ENCODE measurements at regions not wholly inside any gene's neighbourhood (a gene's known extent, or its start where the extent isn't known, plus 50 kb on each side); places are given as distances from the start of the nearest gene placed in this dataset.

GRCh38 chr13:110001670-110002275 is 215.4 kb upstream of the IRS2 start:
- DNase-seq (ENCODE audit: extremely low spot score in 2 of 2) = no peak
- Histone ChIP-seq H3K36me3 (no peaks in the 10 kb centered on the region), H3K4me1 (peaks cover 5% of the 10 kb centered on the region), H3K27me3 (no peaks in the 10 kb centered on the region), H3K27ac (no peak overlapping the region), H3K9me3 (no peaks in the 10 kb centered on the region), H3K4me3 (no peak overlapping the region)
- intact Hi-C loops (cut with DNase I) = no loop called here
- TF ChIP-seq CTCF (IDR thresholded peaks at IDR 0.05) (no peak), POLR2AphosphoS5 (IDR thresholded peaks at IDR 0.05; ENCODE audit: insufficient read depth in 1 of 2, low read depth in 1 of 2) (no peak), POLR2A (IDR thresholded peaks at IDR 0.05) (no peak)

- no peak overlapping the region for H3K27ac ChIP-seq
- DNase-seq (ENCODE audit: extremely low spot score in 2 of 2) = no peak
Observed at GRCh38 chr13:110000534-110001345, 214.4 kb upstream of the IRS2 start.

GRCh38 chr13:109999659-110000533 is 213.5 kb upstream of the IRS2 start:
- H3K36me3 ChIP-seq = no peaks in the 10 kb centered on the region
- H3K4me1 ChIP-seq = no peaks in the 10 kb centered on the region
- TF ChIP-seq POLR2A (IDR thresholded peaks at IDR 0.05) (no peak), POLR2AphosphoS5 (IDR thresholded peaks at IDR 0.05; ENCODE audit: insufficient read depth in 1 of 2, low read depth in 1 of 2) (no peak), CTCF (IDR thresholded peaks at IDR 0.05) (no peak)
- intact Hi-C loops (cut with DNase I) = no loop called here
- H3K27ac ChIP-seq = no peak overlapping the region
- no peak for DNase-seq (ENCODE audit: extremely low spot score in 2 of 2)
- no peak overlapping the region for H3K4me3 ChIP-seq
- no peaks in the 10 kb centered on the region for H3K27me3 ChIP-seq
- no peaks in the 10 kb centered on the region for H3K9me3 ChIP-seq

More at GRCh38 chr13:110000534-110001345, 214.4 kb upstream of the IRS2 start:
- Histone ChIP-seq H3K9me3 (no peaks in the 10 kb centered on the region), H3K4me1 (no peaks in the 10 kb centered on the region), H3K27me3 (no peaks in the 10 kb centered on the region), H3K36me3 (no peaks in the 10 kb centered on the region), H3K4me3 (no peak overlapping the region)
- TF ChIP-seq POLR2A (IDR thresholded peaks at IDR 0.05) (no peak), CTCF (IDR thresholded peaks at IDR 0.05) (no peak), POLR2AphosphoS5 (IDR thresholded peaks at IDR 0.05; ENCODE audit: insufficient read depth in 1 of 2, low read depth in 1 of 2) (no peak)
- intact Hi-C loops (cut with DNase I) = no loop called here

GRCh38 chr13:109998684-109999533 is 212.5 kb upstream of the IRS2 start:
- no peaks in the 10 kb centered on the region for H3K36me3 ChIP-seq
- H3K27ac ChIP-seq = no peak overlapping the region
- intact Hi-C loops (cut with DNase I) = no loop called here
- TF ChIP-seq POLR2AphosphoS5 (IDR thresholded peaks at IDR 0.05; ENCODE audit: insufficient read depth in 1 of 2, low read depth in 1 of 2) = no peak
- no peak for TF ChIP-seq CTCF (IDR thresholded peaks at IDR 0.05)
- no peak for TF ChIP-seq POLR2A (IDR thresholded peaks at IDR 0.05)
- DNase-seq (ENCODE audit: extremely low spot score in 2 of 2) = no peak
- no peaks in the 10 kb centered on the region for H3K27me3 ChIP-seq
- no peaks in the 10 kb centered on the region for H3K4me1 ChIP-seq
- no peak overlapping the region for H3K4me3 ChIP-seq
- no peaks in the 10 kb centered on the region for H3K9me3 ChIP-seq

All from vagina (tissue), 2 donors.